HEK293 (cell line): ENCODE measurements at regions not wholly inside any gene's neighbourhood (a gene's known extent, or its start where the extent isn't known, plus 50 kb on each side); places are given as distances from the start of the nearest gene placed in this dataset.

Experiments used
- CTCF ChIA-PET: fragments of 350-600 bp; formaldehyde crosslinking; extraction: SDS; loops from one replicate; lab custom pipeline; 2021; ENCODE audit warnings: antibody characterized with exemption; lab: Yijun Ruan, JAX
- POLR2A ChIA-PET: fragments of 300-600 bp; formaldehyde crosslinking; extraction: SDS; loops from one replicate; lab custom pipeline; 2020; ENCODE audit warnings: antibody characterized with exemption, inconsistent platforms; lab: Yijun Ruan, JAX
- H3K27ac ChIP-seq: fragments of 200-500 bp; sonication (Bioruptor generic); 2 replicates; pipeline ENCODE4 v1.5.1; 2014; ENCODE audit warnings: low read depth, low read length, control low read depth, inconsistent platforms; ENCODE audit errors: extremely low read depth
- H3K36me3 ChIP-seq, 2 experiments: fragments of 200-500 bp in 1 of 2; sonication (Bioruptor generic) in 1 of 2; 1 replicate in 1 of 2; 2 replicates in 1 of 2; pipeline ENCODE4 v1.5.1; 2014 to 2017; ENCODE audit warnings: inconsistent platforms in 2 of 2, low read length in 2 of 2; ENCODE audit not compliant: control insufficient read depth in 2 of 2, insufficient read depth in 1 of 2
- H3K4me1 ChIP-seq: fragments of 200-500 bp; sonication (Bioruptor generic); 2 replicates; pipeline ENCODE4 v1.5.1; 2014; ENCODE audit warnings: mild to moderate bottlenecking, low read length, inconsistent platforms; ENCODE audit not compliant: control insufficient read depth, insufficient read depth
- H3K4me3 ChIP-seq: 2 replicates; pipeline ENCODE4 v1.5.1; 2011; ENCODE audit warnings: low read depth, mild to moderate bottlenecking, control low read depth, low read length, moderate library complexity
- H3K9me3 ChIP-seq: fragments of 200-500 bp; sonication (Bioruptor generic); 2 replicates; pipeline ENCODE4 v1.5.1; 2014; ENCODE audit warnings: low read depth, low read length, inconsistent platforms; ENCODE audit not compliant: control insufficient read depth, insufficient read depth
- GLIS2 ChIP-seq: fragments of 450-650 bp; formaldehyde crosslinking; IDR thresholded peaks from 2 replicates; pipeline ENCODE4 v1.5.1; 2016; ENCODE audit warnings: missing biosample characterization, missing genetic modification characterization
- KLF17 ChIP-seq: fragments of 450-650 bp; formaldehyde crosslinking; IDR thresholded peaks from 2 replicates; pipeline ENCODE4 v1.5.1; 2016; ENCODE audit warnings: missing biosample characterization, missing genetic modification characterization
- MZF1 ChIP-seq: fragments of 450-650 bp; formaldehyde crosslinking; IDR thresholded peaks from 2 replicates; pipeline ENCODE4 v1.5.1; 2017; ENCODE audit warnings: missing biosample characterization, missing genetic modification characterization, borderline replicate concordance
- PBX3 ChIP-seq: sonication (generic); formaldehyde crosslinking; IDR thresholded peaks from 2 replicates; pipeline ENCODE4 v1.8.1; 2022; ENCODE audit warnings: mild to moderate bottlenecking, moderate library complexity, missing genetic modification reagents
- PRDM1 ChIP-seq: fragments of 450-650 bp; formaldehyde crosslinking; IDR thresholded peaks from 2 replicates; pipeline ENCODE4; 2016; ENCODE audit warnings: missing biosample characterization, missing genetic modification characterization
- PRDM2 ChIP-seq: fragments of 450-650 bp; formaldehyde crosslinking; IDR thresholded peaks from 2 replicates; pipeline ENCODE4 v1.5.1; 2016; ENCODE audit warnings: missing biosample characterization, missing genetic modification characterization, borderline replicate concordance
- RBAK ChIP-seq: fragments of 450-650 bp; formaldehyde crosslinking; IDR thresholded peaks from 2 replicates; pipeline ENCODE4 v1.5.1; 2016; ENCODE audit warnings: missing biosample characterization, missing genetic modification characterization
- YY1 ChIP-seq: fragments of 450-650 bp; formaldehyde crosslinking; IDR thresholded peaks from 2 replicates; pipeline ENCODE4 v1.5.1; 2018; ENCODE audit warnings: missing biosample characterization, missing genetic modification characterization
- ZBTB17 ChIP-seq: fragments of 450-650 bp; formaldehyde crosslinking; IDR thresholded peaks from 2 replicates; pipeline ENCODE4 v1.5.1; 2016; ENCODE audit warnings: missing biosample characterization, missing genetic modification characterization
- ZBTB7A ChIP-seq: fragments of 450-650 bp; formaldehyde crosslinking; IDR thresholded peaks from 2 replicates; pipeline ENCODE4 v1.5.1; 2016; ENCODE audit warnings: low read depth, missing biosample characterization, missing genetic modification characterization
- ZIC2 ChIP-seq: fragments of 450-650 bp; formaldehyde crosslinking; IDR thresholded peaks from 2 replicates; pipeline ENCODE4 v1.5.1; 2016; ENCODE audit warnings: missing biosample characterization, missing genetic modification characterization
- ZNF133 ChIP-seq: fragments of 450-650 bp; formaldehyde crosslinking; IDR thresholded peaks from 2 replicates; pipeline ENCODE4 v1.5.1; 2016; ENCODE audit warnings: missing biosample characterization, missing genetic modification characterization
- ZNF146 ChIP-seq: fragments of 450-650 bp; formaldehyde crosslinking; IDR thresholded peaks from 2 replicates; pipeline ENCODE4 v1.5.1; 2016; ENCODE audit warnings: missing biosample characterization, missing genetic modification characterization
- ZNF16 ChIP-seq: fragments of 450-650 bp; formaldehyde crosslinking; IDR thresholded peaks from 2 replicates; pipeline ENCODE4 v1.5.1; 2016; ENCODE audit warnings: low read depth, missing biosample characterization, missing genetic modification characterization
- ZNF169 ChIP-seq: fragments of 450-650 bp; formaldehyde crosslinking; IDR thresholded peaks from 2 replicates; pipeline ENCODE4 v1.5.1; 2016; ENCODE audit warnings: missing biosample characterization, missing genetic modification characterization
- ZNF23 ChIP-seq: fragments of 450-650 bp; formaldehyde crosslinking; IDR thresholded peaks from 2 replicates; pipeline ENCODE4 v1.5.1; 2016; ENCODE audit warnings: missing biosample characterization, missing genetic modification characterization, borderline replicate concordance
- ZNF292 ChIP-seq: fragments of 450-650 bp; formaldehyde crosslinking; IDR thresholded peaks from 2 replicates; pipeline ENCODE4 v1.5.1; 2016; ENCODE audit warnings: low read depth, missing biosample characterization, missing genetic modification characterization, borderline replicate concordance
- ZNF362 ChIP-seq: fragments of 450-650 bp; formaldehyde crosslinking; IDR thresholded peaks from 2 replicates; pipeline ENCODE4 v1.5.1; 2016; ENCODE audit warnings: missing biosample characterization, missing genetic modification characterization
- ZNF473 ChIP-seq: fragments of 450-650 bp; formaldehyde crosslinking; IDR thresholded peaks from 2 replicates; pipeline ENCODE4 v1.5.1; 2017; ENCODE audit warnings: missing biosample characterization, missing genetic modification characterization
- ZNF513 ChIP-seq: fragments of 450-650 bp; IDR thresholded peaks from 2 replicates; pipeline ENCODE4 v1.5.1; 2018; ENCODE audit warnings: missing biosample characterization, missing genetic modification characterization
- ZNF610 ChIP-seq: fragments of 450-650 bp; formaldehyde crosslinking; IDR thresholded peaks from 2 replicates; pipeline ENCODE4 v1.5.1; 2016; ENCODE audit warnings: missing biosample characterization, missing genetic modification characterization, borderline replicate concordance
- ZNF670 ChIP-seq: fragments of 450-650 bp; formaldehyde crosslinking; IDR thresholded peaks from 2 replicates; pipeline ENCODE4 v1.5.1; 2016; ENCODE audit warnings: missing biosample characterization, missing genetic modification characterization, low read depth
- ZNF707 ChIP-seq: fragments of 450-650 bp; formaldehyde crosslinking; IDR thresholded peaks from 2 replicates; pipeline ENCODE4 v1.5.1; 2016; ENCODE audit warnings: missing biosample characterization, missing genetic modification characterization
- ZNF792 ChIP-seq: fragments of 450-650 bp; formaldehyde crosslinking; IDR thresholded peaks from 2 replicates; pipeline ENCODE4 v1.5.1; 2016; ENCODE audit warnings: missing biosample characterization, missing genetic modification characterization
- ZSCAN18 ChIP-seq: fragments of 450-650 bp; formaldehyde crosslinking; IDR thresholded peaks from 2 replicates; pipeline ENCODE4 v1.5.1; 2016; ENCODE audit warnings: missing biosample characterization, missing genetic modification characterization
- ZSCAN23 ChIP-seq: fragments of 450-650 bp; formaldehyde crosslinking; IDR thresholded peaks from 2 replicates; pipeline ENCODE4 v1.5.1; 2016; ENCODE audit warnings: missing biosample characterization, missing genetic modification characterization

GRCh38 chr5:57575839-57576238 is 93.2 kb upstream of the ACTBL2 start (continued):
- TF ChIP-seq ZNF792 (tag by site-specific recombination) = no peak
- TF ChIP-seq PRDM1 (tag by site-specific recombination) = no peak
- no peak for TF ChIP-seq YY1 (tag by site-specific recombination)
- no peak for TF ChIP-seq ZIC2
- TF ChIP-seq ZNF133 (tag by site-specific recombination) = no peak
- no peak for TF ChIP-seq ZNF670 (tag by site-specific recombination)
- TF ChIP-seq RBAK (tag by site-specific recombination) = no peak
- TF ChIP-seq ZSCAN18 (tag by site-specific recombination) = no peak
- no peak for TF ChIP-seq ZBTB17 (tag by site-specific recombination)
- TF ChIP-seq PBX3 (CRISPR knock-in tag) = no peak

GRCh38 chr5:57572461-57572860 is 89.8 kb upstream of the ACTBL2 start:
- Histone ChIP-seq H3K27ac (no peak overlapping the region), H3K4me1 (no peaks in the 10 kb centered on the region), H3K9me3 (no peaks in the 10 kb centered on the region), H3K36me3 (no peaks in the 10 kb centered on the region), H3K4me3 (no peak overlapping the region)
- POLR2A ChIA-PET = no interaction called here
- CTCF ChIA-PET = interaction anchor here (0.9 kb wide), 1 partner anchor 18 kb away, joined by 3 read pairs; no protein-coding TSS in a partner anchor
- TF ChIP-seq ZNF362 (tag by site-specific recombination) (no peak), ZSCAN23 (tag by site-specific recombination) (no peak), ZNF707 (tag by site-specific recombination) (no peak), ZNF16 (no peak), ZNF146 (tag by site-specific recombination) (no peak), ZBTB7A (no peak), KLF17 (tag by site-specific recombination) (no peak), ZNF610 (no peak), ZNF473 (tag by site-specific recombination) (no peak), PRDM2 (tag by site-specific recombination) (no peak), ZNF169 (tag by site-specific recombination) (no peak), GLIS2 (tag by site-specific recombination) (no peak), ZNF513 (tag by site-specific recombination) (no peak), ZNF23 (tag by site-specific recombination) (no peak), ZNF292 (no peak), MZF1 (tag by site-specific recombination) (no peak)
